Smooth muscle cell (in vitro differentiated cells): ENCODE measurements at regions not wholly inside any gene's neighbourhood (a gene's known extent, or its start where the extent isn't known, plus 50 kb on each side); places are given as distances from the start of the nearest gene placed in this dataset.

Experiments used
- DNase-seq: peaks from one replicate; lab custom pipeline; 2025; ENCODE audit not compliant: unreplicated experiment; lab: John Stamatoyannopoulos, UW
- H2AFZ ChIP-seq: fragments of 200-600 bp; sonication (generic); 2 replicates; pipeline ENCODE4 v1.6.0; 2016; ENCODE audit warnings: antibody characterized with exemption, low read depth, mild to moderate bottlenecking
- H3F3A ChIP-seq: fragments of 200-600 bp; sonication (generic); 2 replicates; pipeline ENCODE4 v1.6.0; 2017; ENCODE audit warnings: antibody characterized with exemption, low read depth
- H3K27ac ChIP-seq: fragments of 200-600 bp; sonication (generic); 2 replicates; pipeline ENCODE4 v1.5.1; 2016; ENCODE audit warnings: low read depth, mild to moderate bottlenecking
- H3K27me3 ChIP-seq: fragments of 200-600 bp; sonication (generic); 2 replicates; pipeline ENCODE4 v1.6.1; 2016; ENCODE audit warnings: low read depth, mild to moderate bottlenecking
- H3K36me3 ChIP-seq: fragments of 200-600 bp; sonication (generic); 2 replicates; pipeline ENCODE4 v1.5.1; 2016; ENCODE audit warnings: low read depth
- H3K4me1 ChIP-seq: fragments of 200-600 bp; sonication (generic); 2 replicates; pipeline ENCODE4 v1.5.1; 2016; ENCODE audit warnings: low read depth
- H3K4me2 ChIP-seq: fragments of 200-600 bp; sonication (generic); 2 replicates; pipeline ENCODE4 v1.6.0; 2016; ENCODE audit warnings: mild to moderate bottlenecking
- H3K4me3 ChIP-seq: fragments of 200-600 bp; sonication (generic); 2 replicates; pipeline ENCODE4 v1.5.1; 2016; ENCODE audit warnings: mild to moderate bottlenecking
- H3K79me2 ChIP-seq: fragments of 200-600 bp; sonication (generic); 2 replicates; pipeline ENCODE4 v1.6.0; 2016; ENCODE audit warnings: low read depth, mild to moderate bottlenecking
- H3K9ac ChIP-seq: fragments of 200-600 bp; sonication (generic); 2 replicates; pipeline ENCODE4 v1.6.0; 2016; ENCODE audit warnings: low read depth
- H3K9me3 ChIP-seq: fragments of 200-600 bp; sonication (generic); replicated peaks from 2 replicates; pipeline ENCODE4 v1.5.1; 2016; ENCODE audit warnings: low read depth
- H4K20me1 ChIP-seq: fragments of 200-600 bp; sonication (generic); 2 replicates; pipeline ENCODE4 v1.6.0; 2016; ENCODE audit warnings: low read depth
- CTCF ChIP-seq: fragments of 200-600 bp; sonication (generic); IDR thresholded peaks from 2 replicates; pipeline ENCODE4 v1.5.1; 2017; ENCODE audit warnings: borderline replicate concordance, mild to moderate bottlenecking, antibody characterized with exemption; ENCODE audit not compliant: insufficient read depth, poor library complexity, severe bottlenecking
- WGBS: methylation state at CpG from one replicate; pipeline ENCODE4 v1.1.7; 2016; ENCODE audit warnings: low lambda C conversion rate; 5-methylcytosine and 5-hydroxymethylcytosine counted together

GRCh38 chr11:81032906-81033305 is 1592.1 kb upstream of the TENM4 start:
- Histone ChIP-seq H3K4me2 (no peak overlapping the region), H3K27ac (no peak overlapping the region), H3K27me3 (no peaks in the 10 kb centered on the region), H4K20me1 (no peaks in the 10 kb centered on the region), H3K79me2 (no peaks in the 10 kb centered on the region), H3K4me3 (no peak overlapping the region), H3K36me3 (no peaks in the 10 kb centered on the region), H3F3A (no peaks in the 10 kb centered on the region), H3K4me1 (no peaks in the 10 kb centered on the region), H3K9ac (no peak overlapping the region), H2AFZ (no peak overlapping the region), H3K9me3 (no peaks in the 10 kb centered on the region)
- WGBS, result 95% methylated on average over 10 of the region's 10 CpGs
- TF ChIP-seq CTCF, result no peak
- DNase-seq, result no peak

- Histone ChIP-seq H4K20me1 (no peaks in the 10 kb centered on the region), H3K4me1 (no peaks in the 10 kb centered on the region), H3K27me3 (no peaks in the 10 kb centered on the region), H2AFZ (no peak overlapping the region), H3K4me2 (no peak overlapping the region), H3K36me3 (no peaks in the 10 kb centered on the region), H3K9ac (no peak overlapping the region), H3K27ac (no peak overlapping the region), H3F3A (no peaks in the 10 kb centered on the region), H3K9me3 (no peaks in the 10 kb centered on the region), H3K4me3 (no peak overlapping the region), H3K79me2 (no peaks in the 10 kb centered on the region)
- no peak for TF ChIP-seq CTCF
- DNase-seq, result no peak
- 48% methylated on average over 1 of the region's 1 CpG for WGBS
Measured at GRCh38 chr11:81030186-81030585, 1589.4 kb upstream of the TENM4 start.

- H3K4me2 ChIP-seq, result no peak overlapping the region
- no peak for DNase-seq
- H3K79me2 ChIP-seq, result no peaks in the 10 kb centered on the region
- H3K9ac ChIP-seq, result no peak overlapping the region
- no peaks in the 10 kb centered on the region for H3K36me3 ChIP-seq
- no peaks in the 10 kb centered on the region for H3K4me1 ChIP-seq
- H3F3A ChIP-seq, result no peaks in the 10 kb centered on the region
- WGBS, result 94% methylated on average over 1 of the region's 1 CpG
- no peak for TF ChIP-seq CTCF
- no peaks in the 10 kb centered on the region for H3K27me3 ChIP-seq
- H3K4me3 ChIP-seq, result no peak overlapping the region
- no peaks in the 10 kb centered on the region for H4K20me1 ChIP-seq
- H3K27ac ChIP-seq, result no peak overlapping the region
- H3K9me3 ChIP-seq, result no peaks in the 10 kb centered on the region
- H2AFZ ChIP-seq, result no peak overlapping the region
Measured at GRCh38 chr11:81026032-81026431, 1585.2 kb upstream of the TENM4 start.

- no peaks in the 10 kb centered on the region for H3F3A ChIP-seq
- H4K20me1 ChIP-seq, result no peaks in the 10 kb centered on the region
- no peaks in the 10 kb centered on the region for H3K4me1 ChIP-seq
- 89% methylated on average over 1 of the region's 1 CpG for WGBS
- H2AFZ ChIP-seq, result no peak overlapping the region
- TF ChIP-seq CTCF, result no peak
- H3K4me2 ChIP-seq, result no peak overlapping the region
- H3K4me3 ChIP-seq, result no peak overlapping the region
- no peak overlapping the region for H3K9ac ChIP-seq
- H3K36me3 ChIP-seq, result no peaks in the 10 kb centered on the region
- no peaks in the 10 kb centered on the region for H3K79me2 ChIP-seq
- H3K9me3 ChIP-seq, result no peaks in the 10 kb centered on the region
- H3K27ac ChIP-seq, result no peak overlapping the region
- no peak for DNase-seq
- H3K27me3 ChIP-seq, result no peaks in the 10 kb centered on the region
Measured at GRCh38 chr11:81022057-81022456, 1581.2 kb upstream of the TENM4 start.
